GM12865 (cell line): ENCODE measurements at regions not wholly inside any gene's neighbourhood (a gene's known extent, or its start where the extent isn't known, plus 50 kb on each side); places are given as distances from the start of the nearest gene placed in this dataset.

ENCODE experiments used
- DNase-seq: peaks from one replicate; pipeline ENCODE4 v3.0.0; 2010; ENCODE audit warnings: low read depth
- H3K4me3 ChIP-seq: 2 replicates; pipeline ENCODE4 v1.5.1; 2011; ENCODE audit warnings: mild to moderate bottlenecking, low read depth, low read length, control low read depth
- TF ChIP-seq, protein P1 (sequence below): IDR thresholded peaks from 2 replicates; pipeline ENCODE4 v1.5.1; 2011; ENCODE audit warnings: low read length, control low read depth, low read depth, inconsistent platforms; ENCODE audit not compliant: insufficient read depth; ENCODE audit errors: missing control alignments

DNA sequence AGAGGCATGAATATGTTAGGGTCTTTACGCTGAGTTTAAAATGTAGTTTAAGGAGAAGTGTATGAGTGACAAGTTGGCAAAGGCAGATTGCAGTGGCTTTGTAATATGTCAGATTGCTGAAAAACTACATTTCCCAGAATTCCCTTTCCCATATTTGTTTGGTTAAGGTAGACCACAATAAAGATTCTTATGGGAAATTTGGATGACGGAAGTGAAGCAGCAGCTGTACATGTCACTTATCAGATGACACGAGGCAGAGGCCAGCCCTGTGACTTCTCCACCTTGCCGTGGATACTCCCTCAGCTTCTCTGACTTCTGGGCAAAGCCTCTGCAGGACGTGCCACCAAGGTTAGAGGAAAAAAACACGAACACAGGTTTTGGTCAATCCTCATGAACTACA lies 229.7 kb upstream of the DKK2 start:
- TF ChIP-seq, protein P1, sequence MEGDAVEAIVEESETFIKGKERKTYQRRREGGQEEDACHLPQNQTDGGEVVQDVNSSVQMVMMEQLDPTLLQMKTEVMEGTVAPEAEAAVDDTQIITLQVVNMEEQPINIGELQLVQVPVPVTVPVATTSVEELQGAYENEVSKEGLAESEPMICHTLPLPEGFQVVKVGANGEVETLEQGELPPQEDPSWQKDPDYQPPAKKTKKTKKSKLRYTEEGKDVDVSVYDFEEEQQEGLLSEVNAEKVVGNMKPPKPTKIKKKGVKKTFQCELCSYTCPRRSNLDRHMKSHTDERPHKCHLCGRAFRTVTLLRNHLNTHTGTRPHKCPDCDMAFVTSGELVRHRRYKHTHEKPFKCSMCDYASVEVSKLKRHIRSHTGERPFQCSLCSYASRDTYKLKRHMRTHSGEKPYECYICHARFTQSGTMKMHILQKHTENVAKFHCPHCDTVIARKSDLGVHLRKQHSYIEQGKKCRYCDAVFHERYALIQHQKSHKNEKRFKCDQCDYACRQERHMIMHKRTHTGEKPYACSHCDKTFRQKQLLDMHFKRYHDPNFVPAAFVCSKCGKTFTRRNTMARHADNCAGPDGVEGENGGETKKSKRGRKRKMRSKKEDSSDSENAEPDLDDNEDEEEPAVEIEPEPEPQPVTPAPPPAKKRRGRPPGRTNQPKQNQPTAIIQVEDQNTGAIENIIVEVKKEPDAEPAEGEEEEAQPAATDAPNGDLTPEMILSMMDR: no peak
- no peak overlapping the region for H3K4me3 ChIP-seq
- no peak for DNase-seq

DNA sequence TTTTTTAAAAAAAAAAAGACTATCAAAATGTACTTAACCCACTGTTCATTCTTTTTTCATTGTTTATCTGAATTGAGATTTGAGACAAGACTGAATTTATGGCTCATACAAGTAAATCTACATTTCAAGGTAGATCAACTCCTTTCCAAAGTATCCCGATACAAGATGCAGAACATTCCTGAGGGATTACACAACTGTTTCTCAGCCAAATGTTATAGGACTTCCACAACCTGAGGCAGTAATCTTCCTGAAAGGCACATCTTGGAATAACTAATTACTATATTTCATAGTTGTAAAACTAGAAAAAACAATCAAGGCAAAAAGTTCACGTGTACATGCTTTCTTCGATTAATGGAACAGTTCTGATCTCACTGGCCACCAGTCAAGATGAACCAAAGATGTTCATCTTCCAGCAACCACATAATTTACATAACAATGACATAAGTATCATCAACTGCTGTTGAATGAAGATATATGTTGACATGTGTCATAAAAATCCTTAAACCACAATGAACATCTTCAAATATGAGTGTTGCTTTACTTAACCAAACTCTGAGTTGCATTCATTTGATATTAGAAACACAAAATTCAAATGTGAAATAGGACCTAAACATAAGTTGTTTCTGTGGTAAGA lies 225.2 kb upstream of the DKK2 start:
- no peak for DNase-seq
- no peak overlapping the region for H3K4me3 ChIP-seq
- TF ChIP-seq, protein P1: no peak

DNA sequence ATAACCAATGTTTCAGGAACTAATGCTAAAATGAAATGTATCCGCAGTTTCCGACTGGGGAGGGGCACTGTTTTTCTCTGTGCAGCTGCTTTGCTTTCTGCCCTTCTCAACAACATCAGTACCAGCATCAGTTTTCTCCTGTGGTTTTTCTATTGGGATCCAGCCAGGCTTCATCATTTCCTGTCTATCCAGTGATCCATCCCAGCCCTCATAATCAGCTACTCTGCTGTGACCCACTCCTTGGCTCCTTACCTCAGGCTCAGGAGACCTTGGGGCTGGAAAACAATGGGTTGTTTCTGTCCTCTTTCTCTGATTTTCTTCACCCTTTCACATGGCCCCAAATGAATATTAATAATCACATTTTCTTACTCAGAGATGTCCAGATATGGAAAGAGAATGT lies 222.2 kb upstream of the DKK2 start:
- TF ChIP-seq, protein P1: no peak
- H3K4me3 ChIP-seq: no peak overlapping the region
- DNase-seq: no peak

DNA sequence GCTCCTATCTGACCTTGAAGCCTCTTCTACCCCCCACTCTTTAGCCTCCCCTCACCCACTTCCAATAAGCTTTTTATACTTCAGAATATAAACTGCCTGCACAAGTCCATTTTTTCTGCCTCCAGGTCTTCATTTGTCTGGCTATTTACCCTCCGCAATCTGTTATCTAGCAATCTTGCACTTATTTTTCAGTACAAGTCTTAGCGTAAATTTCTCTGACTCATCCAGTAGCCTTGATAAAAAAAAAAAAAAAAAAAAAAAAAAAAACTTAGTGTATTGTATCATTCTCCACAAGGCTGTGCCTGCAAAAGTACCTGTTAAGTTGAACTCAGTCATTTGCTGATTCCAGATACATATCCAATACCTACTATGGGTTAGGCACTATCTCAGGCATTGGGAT lies 219.5 kb upstream of the DKK2 start:
- no peak overlapping the region for H3K4me3 ChIP-seq
- no peak for DNase-seq
- TF ChIP-seq, protein P1: no peak

DNA sequence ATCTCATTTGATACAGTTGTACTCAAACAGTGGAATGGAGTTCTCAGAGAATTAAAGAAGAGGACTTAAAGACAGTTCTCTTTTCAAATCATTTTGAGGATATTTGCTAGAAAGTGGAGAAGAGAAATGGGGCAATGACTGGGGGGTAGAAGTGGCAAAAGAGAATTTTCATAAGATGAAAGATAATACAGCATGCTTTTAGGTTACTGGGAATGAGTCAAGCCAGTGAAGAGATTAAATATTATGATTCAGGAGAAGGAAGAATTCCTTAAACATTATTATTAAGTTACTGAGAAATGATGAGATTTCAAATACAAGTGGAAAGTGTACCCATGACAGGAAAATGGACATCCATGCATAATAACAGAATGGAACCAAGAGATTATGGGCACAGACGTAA lies 219.0 kb upstream of the DKK2 start:
- DNase-seq: no peak
- no peak overlapping the region for H3K4me3 ChIP-seq
- TF ChIP-seq, protein P1: no peak

DNA sequence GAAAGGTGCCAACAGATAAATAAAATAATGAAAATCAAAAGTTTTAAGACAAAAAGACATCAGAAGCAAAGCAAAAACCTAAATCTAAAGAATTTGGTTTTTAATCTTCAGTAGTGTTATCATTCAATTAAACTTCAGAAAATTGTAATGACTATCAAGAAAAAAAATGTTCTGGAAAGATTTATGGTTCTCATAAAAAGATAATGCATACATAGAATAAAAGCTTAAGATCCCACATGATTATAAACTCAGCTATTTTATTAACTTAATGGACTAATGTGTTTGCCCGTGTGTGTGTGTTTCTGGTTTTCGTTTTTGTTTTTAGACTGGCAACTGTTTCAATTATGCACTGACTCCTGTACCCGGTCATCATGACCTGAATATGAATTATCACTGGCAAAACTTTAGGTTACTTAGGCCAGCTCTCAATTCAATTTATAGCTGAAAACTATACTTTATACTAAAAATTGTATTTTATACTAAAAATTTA lies 217.5 kb upstream of the DKK2 start:
- TF ChIP-seq, protein P1: no peak
- H3K4me3 ChIP-seq: no peak overlapping the region
- DNase-seq: no peak

DNA sequence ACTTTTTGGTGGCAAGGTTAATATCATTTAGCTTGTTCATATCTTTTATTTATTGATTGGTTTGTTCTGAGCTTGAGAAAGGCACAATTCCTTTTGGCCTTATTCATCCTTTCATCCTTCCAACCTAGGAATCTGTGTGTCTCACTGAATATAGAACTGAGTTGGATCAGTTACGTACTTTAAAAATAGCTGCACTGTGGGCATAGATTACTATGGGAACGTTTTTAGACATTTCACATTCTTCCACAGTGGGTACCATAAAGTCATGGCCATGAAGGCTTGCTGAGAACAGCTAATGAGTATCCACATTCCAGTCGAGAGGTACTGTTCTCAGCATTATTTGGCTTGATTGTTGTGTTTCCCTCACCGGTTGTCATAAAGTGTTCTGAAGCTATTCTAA lies 217.0 kb upstream of the DKK2 start:
- no peak overlapping the region for H3K4me3 ChIP-seq
- TF ChIP-seq, protein P1: no peak
- DNase-seq: no peak
